ENCODE measurements at regions not wholly inside any gene's neighbourhood (a gene's known extent, or its start where the extent isn't known, plus 50 kb on each side); places are given as distances from the start of the nearest gene placed in this dataset.

DNA sequence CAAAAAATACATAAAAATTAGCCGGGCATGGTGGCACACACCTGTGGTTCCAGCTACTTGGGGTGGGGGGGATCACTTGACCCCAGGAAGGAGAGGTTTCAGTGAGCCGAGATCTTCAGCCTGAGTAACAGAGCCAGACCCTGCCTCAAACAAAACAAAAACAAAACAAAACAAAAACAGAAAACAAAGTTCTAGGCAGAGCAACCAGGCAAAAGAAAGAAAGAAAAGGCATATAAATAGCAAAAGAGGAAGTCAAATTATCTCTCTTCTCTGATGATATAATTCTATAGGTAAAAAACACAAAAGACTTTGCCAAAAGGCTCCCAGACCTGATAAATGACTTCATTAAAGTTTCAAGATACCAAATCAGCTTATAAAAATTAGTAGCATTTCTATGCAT lies 446.9 kb downstream of the HAO1 start:
- DNase-seq (ENCODE audit: extremely low spot score) = no peak
- POLR2A ChIA-PET = no interaction called here
- TF ChIP-seq L3MBTL2 (conservative IDR thresholded peaks at IDR 0.05) (no peak), CTBP1 (IDR thresholded peaks at IDR 0.05; ENCODE audit: borderline replicate concordance) (no peak), TARDBP (IDR thresholded peaks at IDR 0.05) (no peak), HDGF (IDR thresholded peaks at IDR 0.05; ENCODE audit: borderline replicate concordance) (no peak), ELF4 (IDR thresholded peaks at IDR 0.05) (no peak), ZNF384 (IDR thresholded peaks at IDR 0.05) (no peak), FOXA1 (IDR thresholded peaks at IDR 0.05) (no peak), SP1 (IDR thresholded peaks at IDR 0.05) (no peak), LEF1 (IDR thresholded peaks at IDR 0.05; ENCODE audit: borderline replicate concordance) (no peak), ARNT (IDR thresholded peaks at IDR 0.05) (no peak), BHLHE40 (IDR thresholded peaks at IDR 0.05; ENCODE audit: borderline replicate concordance) (no peak), SUZ12 (IDR thresholded peaks at IDR 0.05) (no peak), NFRKB (IDR thresholded peaks at IDR 0.05) (no peak), FOXK2 (IDR thresholded peaks at IDR 0.05) (no peak), FOXM1 (IDR thresholded peaks at IDR 0.05; ENCODE audit: borderline replicate concordance) (no peak)
- TF ChIP-seq, protein P1, sequence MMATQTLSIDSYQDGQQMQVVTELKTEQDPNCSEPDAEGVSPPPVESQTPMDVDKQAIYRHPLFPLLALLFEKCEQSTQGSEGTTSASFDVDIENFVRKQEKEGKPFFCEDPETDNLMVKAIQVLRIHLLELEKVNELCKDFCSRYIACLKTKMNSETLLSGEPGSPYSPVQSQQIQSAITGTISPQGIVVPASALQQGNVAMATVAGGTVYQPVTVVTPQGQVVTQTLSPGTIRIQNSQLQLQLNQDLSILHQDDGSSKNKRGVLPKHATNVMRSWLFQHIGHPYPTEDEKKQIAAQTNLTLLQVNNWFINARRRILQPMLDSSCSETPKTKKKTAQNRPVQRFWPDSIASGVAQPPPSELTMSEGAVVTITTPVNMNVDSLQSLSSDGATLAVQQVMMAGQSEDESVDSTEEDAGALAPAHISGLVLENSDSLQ (IDR thresholded peaks at IDR 0.05) = no peak
- CTCF ChIA-PET = no interaction called here

DNA sequence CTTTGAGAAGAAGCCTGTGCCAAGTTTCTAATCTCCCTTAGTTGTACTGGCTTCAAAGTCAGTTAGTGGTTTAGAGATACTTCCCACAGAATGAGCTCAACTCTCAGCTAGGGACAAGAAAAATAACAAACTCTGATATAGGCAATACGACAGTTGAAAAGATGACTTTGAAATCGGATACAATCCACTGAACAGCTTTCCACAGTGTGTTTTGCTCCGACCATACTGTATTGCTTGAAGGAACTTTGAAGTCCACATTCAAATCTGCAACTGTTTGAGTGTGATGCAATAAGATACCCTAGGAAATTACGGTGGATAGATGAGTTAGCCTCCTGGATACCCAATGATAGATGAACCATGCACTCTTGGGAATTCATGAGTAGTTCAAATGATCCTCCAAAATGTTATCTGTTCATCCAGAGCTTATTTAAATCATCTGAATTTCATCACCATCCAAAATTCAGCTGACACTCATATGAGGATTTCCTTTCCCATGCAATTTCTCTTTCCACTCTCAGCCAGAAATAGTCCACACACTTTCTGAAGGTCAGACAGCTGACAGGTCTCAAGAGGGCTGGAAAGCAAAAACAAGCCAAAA lies 443.8 kb downstream of the HAO1 start:
- ChIA-PET CTCF (no interaction called here), POLR2A (no interaction called here)
- TF ChIP-seq CTBP1 (IDR thresholded peaks at IDR 0.05; ENCODE audit: borderline replicate concordance) (no peak), TARDBP (IDR thresholded peaks at IDR 0.05) (no peak), L3MBTL2 (conservative IDR thresholded peaks at IDR 0.05) (no peak), ELF4 (IDR thresholded peaks at IDR 0.05) (no peak), SUZ12 (IDR thresholded peaks at IDR 0.05) (no peak), NFRKB (IDR thresholded peaks at IDR 0.05) (no peak), FOXA1 (IDR thresholded peaks at IDR 0.05) (no peak), LEF1 (IDR thresholded peaks at IDR 0.05; ENCODE audit: borderline replicate concordance) (no peak), SP1 (IDR thresholded peaks at IDR 0.05) (no peak), HDGF (IDR thresholded peaks at IDR 0.05; ENCODE audit: borderline replicate concordance) (no peak), ARNT (IDR thresholded peaks at IDR 0.05) (no peak), FOXK2 (IDR thresholded peaks at IDR 0.05) (no peak), ZNF384 (IDR thresholded peaks at IDR 0.05) (no peak), FOXM1 (IDR thresholded peaks at IDR 0.05; ENCODE audit: borderline replicate concordance) (no peak), BHLHE40 (IDR thresholded peaks at IDR 0.05; ENCODE audit: borderline replicate concordance) (no peak)
- TF ChIP-seq, protein P1 (IDR thresholded peaks at IDR 0.05) = no peak
- no peak for DNase-seq (ENCODE audit: extremely low spot score)

DNA sequence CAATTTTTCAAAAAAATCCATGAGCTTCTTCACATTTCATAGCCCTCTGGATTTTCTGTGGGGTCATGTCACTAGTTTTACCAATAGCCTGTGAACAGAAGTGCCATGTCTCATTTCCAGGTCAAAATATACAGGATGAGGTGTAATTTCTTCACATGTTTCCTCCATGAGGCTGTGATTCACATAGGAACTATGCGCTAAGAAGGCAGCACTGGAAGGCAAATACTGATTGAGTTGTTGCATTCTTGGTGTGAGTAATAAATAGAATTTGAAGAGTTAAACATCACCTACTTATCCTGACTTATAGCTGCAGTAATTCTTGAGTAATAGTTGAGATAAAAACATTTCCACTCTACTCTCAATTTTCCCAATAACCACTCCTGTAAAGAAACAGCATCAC lies 442.3 kb downstream of the HAO1 start:
- no peak for TF ChIP-seq SUZ12 (IDR thresholded peaks at IDR 0.05)
- TF ChIP-seq ARNT (IDR thresholded peaks at IDR 0.05) = no peak
- TF ChIP-seq SP1 (IDR thresholded peaks at IDR 0.05) = no peak
- no peak for TF ChIP-seq TARDBP (IDR thresholded peaks at IDR 0.05)
- TF ChIP-seq L3MBTL2 (conservative IDR thresholded peaks at IDR 0.05) = no peak
- TF ChIP-seq HDGF (IDR thresholded peaks at IDR 0.05; ENCODE audit: borderline replicate concordance) = no peak
- no peak for TF ChIP-seq LEF1 (IDR thresholded peaks at IDR 0.05; ENCODE audit: borderline replicate concordance)
- no peak for TF ChIP-seq FOXK2 (IDR thresholded peaks at IDR 0.05)
- TF ChIP-seq, protein P1 (IDR thresholded peaks at IDR 0.05) = no peak
- no peak for TF ChIP-seq BHLHE40 (IDR thresholded peaks at IDR 0.05; ENCODE audit: borderline replicate concordance)
- no peak for TF ChIP-seq NFRKB (IDR thresholded peaks at IDR 0.05)
- no peak for TF ChIP-seq ELF4 (IDR thresholded peaks at IDR 0.05)
- TF ChIP-seq ZNF384 (IDR thresholded peaks at IDR 0.05) = no peak
- TF ChIP-seq FOXM1 (IDR thresholded peaks at IDR 0.05; ENCODE audit: borderline replicate concordance) = no peak
- no peak for TF ChIP-seq CTBP1 (IDR thresholded peaks at IDR 0.05; ENCODE audit: borderline replicate concordance)
- TF ChIP-seq FOXA1 (IDR thresholded peaks at IDR 0.05) = no peak
- DNase-seq (ENCODE audit: extremely low spot score) = no peak
- CTCF ChIA-PET = no interaction called here
- POLR2A ChIA-PET = no interaction called here

DNA sequence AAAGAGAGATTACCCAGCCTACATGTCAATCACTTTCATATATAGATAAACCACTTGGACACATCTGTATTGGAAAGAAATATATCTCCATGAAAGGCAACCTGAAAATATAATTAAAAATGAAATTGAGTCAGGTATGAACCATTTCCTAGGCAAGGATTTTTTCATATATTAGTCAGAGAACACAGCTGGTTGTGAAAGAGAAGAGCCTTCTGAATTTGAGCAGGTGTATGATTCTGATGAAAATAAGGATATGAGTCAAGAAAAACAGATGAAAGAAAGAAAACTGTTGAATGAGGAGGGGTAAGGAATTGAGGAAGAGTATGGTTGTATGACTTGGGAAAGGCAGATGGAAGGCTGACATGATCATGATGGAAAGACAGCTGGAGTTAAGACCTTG lies 441.1 kb downstream of the HAO1 start:
- ChIA-PET CTCF (no interaction called here), POLR2A (no interaction called here)
- TF ChIP-seq CTBP1 (IDR thresholded peaks at IDR 0.05; ENCODE audit: borderline replicate concordance) (no peak), ELF4 (IDR thresholded peaks at IDR 0.05) (no peak), ARNT (IDR thresholded peaks at IDR 0.05) (no peak), L3MBTL2 (conservative IDR thresholded peaks at IDR 0.05) (no peak), FOXK2 (IDR thresholded peaks at IDR 0.05) (no peak), HDGF (IDR thresholded peaks at IDR 0.05; ENCODE audit: borderline replicate concordance) (no peak), ZNF384 (IDR thresholded peaks at IDR 0.05) (no peak), FOXA1 (IDR thresholded peaks at IDR 0.05) (no peak), FOXM1 (IDR thresholded peaks at IDR 0.05; ENCODE audit: borderline replicate concordance) (no peak)
- DNase-seq (ENCODE audit: extremely low spot score) = no peak

DNA sequence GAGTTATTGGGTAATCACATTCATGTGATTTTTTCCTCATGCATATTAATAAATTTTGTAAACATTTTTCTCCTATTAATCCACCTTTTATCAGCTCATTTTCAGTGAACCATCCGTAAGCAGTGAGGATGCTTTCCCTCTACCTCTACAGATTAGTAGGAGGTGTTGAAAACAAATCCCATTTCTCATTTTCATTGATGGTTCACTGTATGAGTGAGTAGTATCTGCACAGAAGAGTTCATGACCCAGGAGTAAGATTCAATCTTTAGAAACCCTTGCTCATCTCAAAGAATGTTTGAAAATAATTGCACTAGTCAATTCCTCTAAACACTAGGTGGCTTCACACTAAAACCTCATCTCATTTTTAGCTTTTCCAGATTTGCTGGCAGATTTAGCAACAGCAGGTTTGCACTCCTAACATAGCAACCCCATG lies 440.0 kb downstream of the HAO1 start:
- DNase-seq (ENCODE audit: extremely low spot score) = no peak
- CTCF ChIA-PET = no interaction called here
- POLR2A ChIA-PET = no interaction called here
- TF ChIP-seq NFRKB (IDR thresholded peaks at IDR 0.05) (no peak), TARDBP (IDR thresholded peaks at IDR 0.05) (no peak), LEF1 (IDR thresholded peaks at IDR 0.05; ENCODE audit: borderline replicate concordance) (no peak), SP1 (IDR thresholded peaks at IDR 0.05) (no peak), SUZ12 (IDR thresholded peaks at IDR 0.05) (no peak), BHLHE40 (IDR thresholded peaks at IDR 0.05; ENCODE audit: borderline replicate concordance) (no peak), L3MBTL2 (conservative IDR thresholded peaks at IDR 0.05) (no peak), FOXA1 (IDR thresholded peaks at IDR 0.05) (no peak), HDGF (IDR thresholded peaks at IDR 0.05; ENCODE audit: borderline replicate concordance) (no peak), ARNT (IDR thresholded peaks at IDR 0.05) (no peak), CTBP1 (IDR thresholded peaks at IDR 0.05; ENCODE audit: borderline replicate concordance) (no peak), FOXK2 (IDR thresholded peaks at IDR 0.05) (no peak), ELF4 (IDR thresholded peaks at IDR 0.05) (no peak), FOXM1 (IDR thresholded peaks at IDR 0.05; ENCODE audit: borderline replicate concordance) (no peak), ZNF384 (IDR thresholded peaks at IDR 0.05) (no peak)
- TF ChIP-seq, protein P1 (IDR thresholded peaks at IDR 0.05) = no peak
